Breast epithelium (tissue), 4 donors: ENCODE measurements at regions not wholly inside any gene's neighbourhood (a gene's known extent, or its start where the extent isn't known, plus 50 kb on each side); places are given as distances from the start of the nearest gene placed in this dataset.
"Not testable (repeated sequence)": the region's sequence is repeated elsewhere in the genome, so short reads cannot be mapped to it uniquely, and the experiment has no call there.

ENCODE experiments used
- DNase-seq, 2 donors: peaks; one replicate each; pipeline ENCODE4 v3.0.0-alpha.2; 2019; ENCODE audit warnings: low spot score in 2 of 2
- H3K27ac ChIP-seq, 2 donors: fragments of 200-600 bp; sonication (generic) in 1 of 2; one replicate each; pipeline ENCODE4 v1.5.1; 2016 to 2019; ENCODE audit warnings: mild to moderate bottlenecking in 1 of 2
- H3K27me3 ChIP-seq, 2 donors: fragments of 200-600 bp; sonication (generic) in 1 of 2; one replicate each; pipeline versions ENCODE4 v1.5.1 to v1.6.0; 2017 to 2019; ENCODE audit warnings: control low read depth in 1 of 2, mild to moderate bottlenecking in 1 of 2
- H3K36me3 ChIP-seq: fragments of 200-600 bp; one replicate; pipeline ENCODE4 v1.5.1; 2019
- H3K4me1 ChIP-seq, 2 donors: fragments of 200-600 bp; sonication (generic); one replicate each; pipeline ENCODE4 v1.5.1; 2016 to 2019; ENCODE audit warnings: control low read depth in 1 of 2
- H3K4me3 ChIP-seq, 3 donors: fragments of 200-600 bp; sonication (generic); 1 replicate in 2 of 3; 2 replicates in 1 of 3; pipeline ENCODE4 v1.5.1; 2016 to 2019; ENCODE audit warnings: mild to moderate bottlenecking in 3 of 3, moderate library complexity in 2 of 3
- H3K9me3 ChIP-seq, 2 donors: fragments of 200-600 bp; sonication (generic) in 1 of 2; one replicate each; pipeline ENCODE4 v1.5.1; 2016 to 2019; ENCODE audit warnings: control low read depth in 1 of 2
- POLR2A ChIP-seq: fragments of 450-650 bp; IDR thresholded peaks from one replicate; pipeline ENCODE4 v1.6.1; 2016; ENCODE audit warnings: antibody characterized with exemption, mild to moderate bottlenecking, moderate library complexity
- POLR2AphosphoS5 ChIP-seq, 3 donors: sonication (generic); formaldehyde crosslinking; IDR thresholded peaks; one replicate each; pipeline ENCODE4 v1.6.1; 2017; ENCODE audit warnings: antibody characterized with exemption in 3 of 3
- intact Hi-C: fragments of 100-400 bp; cut with DNase I; formaldehyde crosslinking; loops from one replicate; pipeline ENCODE4 v1.15.1; 2023; ENCODE audit warnings: low total_unique reads
- TF ChIP-seq, protein P1 (sequence below), 3 donors: fragments of 450-650 bp; IDR thresholded peaks; one replicate each; pipeline ENCODE4 v1.5.1; 2016 to 2017; ENCODE audit warnings: antibody characterized with exemption in 3 of 3, mild to moderate bottlenecking in 3 of 3, moderate library complexity in 3 of 3

DNA sequence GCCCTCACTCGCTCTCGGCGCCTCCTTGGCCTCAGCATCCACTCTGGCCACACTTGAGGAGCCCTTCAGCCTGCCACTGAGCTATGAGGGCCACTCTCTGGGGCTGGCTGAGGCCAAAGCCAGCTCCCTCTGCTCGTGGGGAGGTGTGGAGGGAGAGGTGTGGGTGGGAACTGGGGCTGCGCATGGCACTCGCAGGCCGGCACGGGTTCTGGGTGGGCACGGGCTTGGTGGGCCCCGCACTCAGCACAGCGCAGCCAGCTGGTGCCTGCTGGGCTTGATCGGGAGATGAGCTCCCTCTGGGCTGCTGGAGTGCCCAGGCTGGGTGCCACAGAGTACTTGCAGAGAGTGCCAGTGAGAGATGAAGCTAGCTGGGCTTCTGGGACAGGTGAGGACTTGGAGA is 875.5 kb downstream of the XPNPEP1 start:
- Histone ChIP-seq H3K36me3 (no peaks in the 10 kb centered on the region), H3K9me3 (peaks cover 4% of the 10 kb centered on the region in 2 donors), H3K4me3 (no peak overlapping the region), H3K4me1 (no peaks in the 10 kb centered on the region), H3K27ac (no peak overlapping the region), H3K27me3 (no peaks in the 10 kb centered on the region)
- intact Hi-C loops, result no loop called here
- DNase-seq, result no peak
- no peak for TF ChIP-seq POLR2AphosphoS5 (IDR thresholded peaks at IDR 0.05)
- no peak for TF ChIP-seq POLR2A
- TF ChIP-seq, protein P1, sequence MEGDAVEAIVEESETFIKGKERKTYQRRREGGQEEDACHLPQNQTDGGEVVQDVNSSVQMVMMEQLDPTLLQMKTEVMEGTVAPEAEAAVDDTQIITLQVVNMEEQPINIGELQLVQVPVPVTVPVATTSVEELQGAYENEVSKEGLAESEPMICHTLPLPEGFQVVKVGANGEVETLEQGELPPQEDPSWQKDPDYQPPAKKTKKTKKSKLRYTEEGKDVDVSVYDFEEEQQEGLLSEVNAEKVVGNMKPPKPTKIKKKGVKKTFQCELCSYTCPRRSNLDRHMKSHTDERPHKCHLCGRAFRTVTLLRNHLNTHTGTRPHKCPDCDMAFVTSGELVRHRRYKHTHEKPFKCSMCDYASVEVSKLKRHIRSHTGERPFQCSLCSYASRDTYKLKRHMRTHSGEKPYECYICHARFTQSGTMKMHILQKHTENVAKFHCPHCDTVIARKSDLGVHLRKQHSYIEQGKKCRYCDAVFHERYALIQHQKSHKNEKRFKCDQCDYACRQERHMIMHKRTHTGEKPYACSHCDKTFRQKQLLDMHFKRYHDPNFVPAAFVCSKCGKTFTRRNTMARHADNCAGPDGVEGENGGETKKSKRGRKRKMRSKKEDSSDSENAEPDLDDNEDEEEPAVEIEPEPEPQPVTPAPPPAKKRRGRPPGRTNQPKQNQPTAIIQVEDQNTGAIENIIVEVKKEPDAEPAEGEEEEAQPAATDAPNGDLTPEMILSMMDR (IDR thresholded peaks at IDR 0.05), result no peak

DNA sequence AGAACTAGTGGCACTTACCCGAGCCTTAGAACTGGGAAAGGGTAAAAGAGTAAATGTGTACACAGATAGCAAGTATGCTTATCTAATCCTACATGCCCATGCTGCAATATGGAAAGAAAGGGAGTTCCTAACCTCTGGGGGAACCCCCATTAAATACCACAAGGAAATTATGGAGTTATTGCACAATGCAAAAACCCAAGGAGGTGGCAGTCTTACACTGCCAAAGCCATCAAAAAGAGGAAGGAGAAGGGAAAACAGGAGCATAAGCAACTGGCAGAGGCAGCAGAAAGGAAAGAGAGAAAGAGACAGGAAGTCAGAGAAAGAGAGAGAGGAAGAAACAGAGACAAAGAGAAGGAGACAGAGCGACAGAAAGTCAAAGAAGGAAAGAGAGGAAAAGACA is 876.9 kb downstream of the XPNPEP1 start:
- H3K27me3 ChIP-seq, DNase-seq, intact Hi-C loops, H3K4me3 ChIP-seq, H3K4me1 ChIP-seq, H3K36me3 ChIP-seq, H3K27ac ChIP-seq: not testable (repeated sequence)
- H3K9me3 ChIP-seq, result peaks cover 4 to 18% of the 10 kb centered on the region in 2 donors

DNA sequence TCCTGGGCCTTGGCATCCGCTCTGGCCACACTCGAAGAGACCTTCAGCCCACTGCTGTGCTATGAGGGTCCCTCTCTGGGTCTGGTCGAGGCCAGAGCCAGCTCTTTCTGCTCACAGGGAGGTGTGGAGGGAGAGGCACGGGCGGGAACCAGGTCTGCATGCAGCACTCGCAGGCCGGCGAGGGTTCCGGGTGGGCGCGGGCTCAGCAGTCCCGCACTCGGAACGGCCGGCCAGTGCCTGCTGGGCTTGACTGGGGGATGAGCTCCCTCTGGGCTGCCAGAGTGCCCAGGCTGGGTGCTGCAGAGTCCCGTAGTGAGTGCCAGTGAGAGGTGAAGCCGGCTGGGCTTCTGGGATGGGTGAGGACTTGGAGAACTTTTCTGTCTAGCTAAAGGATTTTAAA is 882.7 kb downstream of the XPNPEP1 start:
- no peaks in the 10 kb centered on the region for H3K27me3 ChIP-seq
- intact Hi-C loops, result no loop called here
- no peak for TF ChIP-seq POLR2A
- TF ChIP-seq POLR2AphosphoS5 (IDR thresholded peaks at IDR 0.05), result no peak
- TF ChIP-seq, protein P1 (IDR thresholded peaks at IDR 0.05), result no peak
- no peak overlapping the region for H3K4me3 ChIP-seq
- no peaks in the 10 kb centered on the region for H3K4me1 ChIP-seq
- peaks cover 0 to 22% of the 10 kb centered on the region in 2 donors for H3K9me3 ChIP-seq
- H3K36me3 ChIP-seq, result no peaks in the 10 kb centered on the region
- H3K27ac ChIP-seq, result no peak overlapping the region
- no peak for DNase-seq

DNA sequence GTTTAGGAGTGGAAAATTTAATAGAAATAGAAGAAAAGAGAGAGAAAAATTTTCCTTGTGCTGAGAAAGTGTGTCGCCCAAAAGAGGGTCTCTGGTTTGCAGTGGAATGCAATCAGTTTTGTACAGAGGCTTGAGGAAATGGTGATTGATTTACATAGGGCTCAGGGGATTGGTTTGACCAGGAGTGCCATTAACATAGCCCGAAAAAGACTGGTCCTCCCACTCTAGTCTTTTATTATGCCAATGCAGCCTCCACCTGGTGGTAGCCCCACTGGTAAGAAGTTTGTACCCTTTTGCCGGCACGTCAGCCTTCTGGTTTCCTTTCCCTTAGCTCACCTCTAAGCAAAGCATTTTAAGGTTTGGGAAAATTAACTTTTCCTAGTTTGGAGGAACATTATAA is 885.3 kb downstream of the XPNPEP1 start:
- no peak for DNase-seq
- Histone ChIP-seq H3K4me1 (no peaks in the 10 kb centered on the region), H3K9me3 (peaks cover 0 to 20% of the 10 kb centered on the region in 2 donors)

DNA sequence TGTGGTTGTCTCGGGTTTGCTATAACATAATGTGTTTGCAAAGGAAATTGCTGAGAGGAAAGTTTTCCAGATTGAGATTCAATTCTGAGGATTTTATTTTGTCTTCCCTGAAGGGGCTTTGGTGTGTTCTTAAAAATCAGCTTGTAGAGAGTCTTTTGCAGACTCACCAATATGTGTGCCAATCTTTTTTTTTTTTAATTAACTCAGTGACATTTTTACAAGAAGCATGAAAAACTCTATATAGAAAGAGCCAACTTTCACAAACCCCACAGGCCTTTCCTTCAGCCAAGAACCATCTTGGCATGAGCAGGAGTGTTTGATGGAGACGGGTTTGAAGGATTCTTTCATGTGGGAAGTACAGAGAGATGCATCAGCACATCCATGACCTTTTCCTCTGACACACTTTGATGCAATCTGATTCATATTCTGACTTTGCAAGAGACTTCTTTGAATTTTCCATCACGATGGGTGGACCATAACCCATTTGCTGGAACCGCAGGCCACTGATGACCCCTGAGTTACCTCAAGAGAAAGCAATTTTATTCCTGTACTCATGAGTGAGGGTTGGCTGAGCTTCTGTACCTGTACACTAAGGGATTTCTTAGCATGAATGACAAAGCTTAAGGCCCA is 892.6 kb downstream of the XPNPEP1 start:
- intact Hi-C loops, result no loop called here
- Histone ChIP-seq H3K36me3 (no peaks in the 10 kb centered on the region), H3K4me3 (no peak overlapping the region), H3K27me3 (no peaks in the 10 kb centered on the region), H3K4me1 (no peaks in the 10 kb centered on the region), H3K27ac (no peak overlapping the region), H3K9me3 (no peaks in the 10 kb centered on the region)
- no peak for DNase-seq
- TF ChIP-seq POLR2A, result no peak
- TF ChIP-seq POLR2AphosphoS5 (IDR thresholded peaks at IDR 0.05), result no peak
- TF ChIP-seq, protein P1 (IDR thresholded peaks at IDR 0.05), result no peak

More for the DNA sequence above, 885.3 kb downstream of the XPNPEP1 start:
- no peak overlapping the region for H3K4me3 ChIP-seq
- no peaks in the 10 kb centered on the region for H3K36me3 ChIP-seq
- H3K27me3 ChIP-seq, result no peaks in the 10 kb centered on the region
- H3K27ac ChIP-seq, result no peak overlapping the region
- intact Hi-C loops, result no loop called here
- no peak for TF ChIP-seq POLR2AphosphoS5 (IDR thresholded peaks at IDR 0.05)
- TF ChIP-seq POLR2A, result no peak
- TF ChIP-seq, protein P1 (IDR thresholded peaks at IDR 0.05), result no peak

DNA sequence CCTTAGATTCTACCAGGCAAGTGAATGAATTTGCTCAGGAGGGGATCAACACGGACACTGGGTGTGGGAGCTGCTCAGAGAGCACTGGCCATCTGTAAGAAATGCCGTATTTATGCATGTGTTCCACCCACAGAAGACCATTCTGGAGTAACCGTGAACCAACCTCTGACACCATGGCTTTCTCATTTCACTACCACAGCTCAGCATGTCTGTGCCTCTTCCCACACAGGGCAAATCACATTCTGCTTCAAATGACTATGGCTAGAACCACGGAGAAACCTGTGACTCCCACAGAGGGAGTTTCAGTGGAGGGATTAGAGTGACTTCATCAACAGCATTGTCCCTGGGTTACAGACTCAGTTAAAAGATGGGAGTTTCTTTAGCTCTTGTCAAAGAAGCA is 893.4 kb downstream of the XPNPEP1 start:
- Histone ChIP-seq H3K36me3 (no peaks in the 10 kb centered on the region), H3K4me1 (no peaks in the 10 kb centered on the region), H3K27ac (no peak overlapping the region), H3K4me3 (no peak overlapping the region), H3K27me3 (no peaks in the 10 kb centered on the region), H3K9me3 (no peaks in the 10 kb centered on the region)
- intact Hi-C loops, result loop anchor here (5.0 kb wide), 1 partner anchor 823 kb away; no protein-coding TSS in a partner anchor
- TF ChIP-seq POLR2AphosphoS5 (IDR thresholded peaks at IDR 0.05), result no peak
- TF ChIP-seq, protein P1 (IDR thresholded peaks at IDR 0.05), result no peak
- no peak for TF ChIP-seq POLR2A
- no peak for DNase-seq
